ENCODE measurements at regions not wholly inside any gene's neighbourhood (a gene's known extent, or its start where the extent isn't known, plus 50 kb on each side); places are given as distances from the start of the nearest gene placed in this dataset.

- no peak for TF ChIP-seq CTCF (conservative IDR thresholded peaks at IDR 0.05; ENCODE audit: low read depth, low read length)
- no peak for TF ChIP-seq EZH2 (IDR thresholded peaks at IDR 0.05; ENCODE audit: borderline replicate concordance, low read depth, low read length, poor library complexity, severe bottlenecking)
These were observed 135.0 kb upstream of the PRICKLE2 start for GRCh38 chr3:64360280-64360679.

Data from A673 (cell line).